ENCODE measurements at regions not wholly inside any gene's neighbourhood (a gene's known extent, or its start where the extent isn't known, plus 50 kb on each side); places are given as distances from the start of the nearest gene placed in this dataset.

GRCh38 chr15:92811148-92811913, 88.8 kb upstream of the CHD2 start (continued):
- TF ChIP-seq MXI1 (IDR thresholded peaks at IDR 0.05; ENCODE audit: borderline replicate concordance, low read depth, low read length) (no peak), MAZ (IDR thresholded peaks at IDR 0.05; ENCODE audit: borderline replicate concordance, low read depth, low read length) (no peak)

- H2BK5ac ChIP-seq (ENCODE audit: low read depth, low read length, poor library complexity, severe bottlenecking), result no peak overlapping the region
- no peaks in the 10 kb centered on the region for H3K36me3 ChIP-seq (ENCODE audit: control insufficient read depth, insufficient read depth, low read length)
- H4K91ac ChIP-seq (ENCODE audit: insufficient read depth, low read depth, low read length), result no peak overlapping the region
- intact Hi-C loops (cut with micrococcal nuclease), result no loop called here
- no peak overlapping the region; the same call in 1 of the 2 replicates for H2AK5ac ChIP-seq (ENCODE audit: low read depth, low read length)
- ChIA-PET POLR2A (ENCODE audit: unreplicated experiment) (no interaction called here), CTCF (interaction anchor here (0.6 to 1.3 kb wide), 2 partner anchors 97 to 105 kb away, joined by 3 to 4 read pairs; no protein-coding TSS in a partner anchor)
- no peaks in the 10 kb centered on the region for H4K20me1 ChIP-seq (ENCODE audit: insufficient read depth, low read length)
- H3K79me1 ChIP-seq (ENCODE audit: low read depth in 1 of 2, low read length in 2 of 2), result peaks cover 8 to 26% of the 10 kb centered on the region in 2 experiments
- no peak overlapping the region for H4K8ac ChIP-seq (ENCODE audit: low read depth in 2 of 2, low read length in 2 of 2)
- no CpG with 5 or more reads among the region's 12 CpGs for WGBS, 2 experiments (ENCODE audit: extremely low coverage in 2 of 2, insufficient read length in 1 of 2)
- no peak overlapping the region for H2AFZ ChIP-seq (replicated peaks; ENCODE audit: low read length, poor library complexity)
- H3K23ac ChIP-seq (ENCODE audit: low read depth, low read length), result no peak overlapping the region
- BruUV-seq (replicated peaks), result no TSS peak
- no peak overlapping the region for H2AK9ac ChIP-seq (replicated peaks; ENCODE audit: low read depth, low read length, poor library complexity)
- no peaks in the 10 kb centered on the region for H3K9me3 ChIP-seq (ENCODE audit: control insufficient read depth, insufficient read depth, low read length)
- no peak overlapping the region for H2BK20ac ChIP-seq (ENCODE audit: low read depth, low read length)
- no peak overlapping the region for H3K27ac ChIP-seq (ENCODE audit: insufficient read depth, low read length)
- no peak overlapping the region for H3K4me2 ChIP-seq (ENCODE audit: low read depth, low read length)
- H2BK15ac ChIP-seq (ENCODE audit: low read depth, low read length), result no peak overlapping the region
- H3K9ac ChIP-seq (ENCODE audit: low read depth, low read length), result no peak overlapping the region
- peaks cover 7% of the 10 kb centered on the region for H3K4me1 ChIP-seq (ENCODE audit: control insufficient read depth, insufficient read depth, low read length)
- H3K9me1 ChIP-seq (ENCODE audit: insufficient read depth, low read length), result no peaks in the 10 kb centered on the region
- H3K27me3 ChIP-seq (ENCODE audit: control insufficient read depth, insufficient read depth, low read length), result no peaks in the 10 kb centered on the region
- ATAC-seq (ENCODE audit: low read depth) (no peak), DNase-seq (no peak)
- H3K56ac ChIP-seq (ENCODE audit: extremely low read depth, insufficient read depth, low read length), result no peak overlapping the region
- H4K5ac ChIP-seq (ENCODE audit: low read depth, low read length), result no peak overlapping the region
- no peak overlapping the region for H3K18ac ChIP-seq (ENCODE audit: low read depth, low read length)
- H3K14ac ChIP-seq (replicated peaks; ENCODE audit: low read depth, low read length), result no peak overlapping the region
- peak overlapping the region; percentile 24; the same call in 1 of the 2 replicates for H2BK120ac ChIP-seq (ENCODE audit: low read depth, low read length)
- dilution Hi-C loops (cut with HindIII; ENCODE audit: low sequenced_read_pairs, unreplicated experiment), result loop anchor here (25.0 kb wide), 1 partner anchor 125 kb away; no protein-coding TSS in a partner anchor
- in situ Hi-C loops (cut with MboI; ENCODE audit: low sequenced_read_pairs), result loop anchor here (5.0 to 25.0 kb wide), 2 partner anchors 70 to 1825 kb away; partner anchors contain the start of gene PRC1
- no peak overlapping the region for H3K4me3 ChIP-seq (ENCODE audit: insufficient read depth, low read depth, low read length)
- H3K4ac ChIP-seq (ENCODE audit: low read depth, low read length), result peak overlapping the region; percentile 25; the same call in 1 of the 2 replicates
- TF ChIP-seq RAD21 (IDR thresholded peaks at IDR 0.05; ENCODE audit: low read length), result no peak
- TF ChIP-seq NFE2L2 (IDR thresholded peaks at IDR 0.05; ENCODE audit: low read depth, low read length), result no peak
- TF ChIP-seq FOS (IDR thresholded peaks at IDR 0.05; ENCODE audit: low read depth, low read length), result no peak
- no peak for TF ChIP-seq USF2 (IDR thresholded peaks at IDR 0.05; ENCODE audit: low read depth, low read length)
- TF ChIP-seq RCOR1 (IDR thresholded peaks at IDR 0.05; ENCODE audit: insufficient replicate concordance, low read length), result no peak
- TF ChIP-seq MAZ (IDR thresholded peaks at IDR 0.05; ENCODE audit: borderline replicate concordance, low read depth, low read length), result no peak
- no peak for TF ChIP-seq ELK1 (IDR thresholded peaks at IDR 0.05; ENCODE audit: borderline replicate concordance, low read depth, low read length)
- TF ChIP-seq RFX5 (IDR thresholded peaks at IDR 0.05; ENCODE audit: low read depth, low read length), result no peak
- no peak for TF ChIP-seq CEBPB (IDR thresholded peaks at IDR 0.05; ENCODE audit: low read depth, low read length)
- TF ChIP-seq POLR2A (IDR thresholded peaks at IDR 0.05; ENCODE audit: low read depth, low read length), result no peak
- no peak for TF ChIP-seq CHD1 (IDR thresholded peaks at IDR 0.05; ENCODE audit: low read depth, low read length)
- TF ChIP-seq CTCF (conservative IDR thresholded peaks at IDR 0.05; ENCODE audit: low read depth, low read length), result no peak
Observed at GRCh38 chr15:92812271-92812670, 87.9 kb upstream of the CHD2 start.
